AG20443 (cell line): ENCODE measurements at regions not wholly inside any gene's neighbourhood (a gene's known extent, or its start where the extent isn't known, plus 50 kb on each side); places are given as distances from the start of the nearest gene placed in this dataset.
"Not testable (repeated sequence)": the region's sequence is repeated elsewhere in the genome, so short reads cannot be mapped to it uniquely, and the experiment has no call there.

Experiments used
- DNase-seq: peaks from one replicate; pipeline ENCODE4 v3.0.0; 2012; ENCODE audit warnings: low spot score, mixed read lengths

DNA sequence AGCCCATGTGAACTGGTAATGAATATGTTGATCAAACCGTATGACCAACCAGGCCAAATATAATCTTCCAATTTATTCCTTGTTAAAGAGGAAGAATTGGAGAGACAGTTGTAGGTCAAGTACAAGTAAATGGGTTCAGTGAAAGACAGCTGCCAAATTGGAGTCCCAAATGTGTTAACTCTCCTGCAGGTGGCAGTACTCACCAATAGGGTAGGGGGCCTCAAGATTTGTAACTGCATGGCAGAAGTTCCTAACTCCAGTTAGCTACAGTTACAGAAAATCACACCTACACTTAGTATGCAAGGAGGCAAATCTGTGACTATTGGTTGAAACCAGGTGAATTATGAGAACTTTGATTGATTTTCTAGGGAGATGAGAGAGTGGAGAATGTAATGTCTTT lies 278.0 kb downstream of the ZBBX start:
- DNase-seq: no peak

- no peak for DNase-seq
Observed at GRCh38 chr3:167100651-167101050, 279.4 kb downstream of the ZBBX start.

- no peak for DNase-seq
Observed at GRCh38 chr3:167100200-167100599, 279.9 kb downstream of the ZBBX start.

DNA sequence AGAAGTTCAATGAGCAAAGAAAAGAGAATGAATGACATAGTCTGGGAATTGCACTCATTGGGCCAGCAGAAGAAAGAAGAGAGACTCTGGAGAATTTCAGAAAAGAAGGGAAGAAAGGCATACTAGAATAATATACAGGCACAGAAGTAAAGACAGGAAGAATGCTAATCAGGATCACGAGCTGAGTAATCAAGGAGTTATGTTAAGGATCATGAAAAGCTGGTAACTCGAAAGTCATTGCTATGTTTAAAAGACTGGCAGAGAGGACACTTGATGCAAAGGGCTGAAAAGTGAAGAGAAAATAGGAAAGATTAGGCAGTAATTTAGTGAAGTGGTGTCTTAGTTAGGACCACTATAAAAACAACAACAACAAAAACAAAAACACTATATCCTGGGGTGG lies 284.1 kb downstream of the ZBBX start:
- no peak for DNase-seq

GRCh38 chr3:167094632-167095031 lies 285.5 kb downstream of the ZBBX start:
- no peak for DNase-seq

GRCh38 chr3:167091226-167091625 lies 288.9 kb downstream of the ZBBX start:
- no peak for DNase-seq

DNA sequence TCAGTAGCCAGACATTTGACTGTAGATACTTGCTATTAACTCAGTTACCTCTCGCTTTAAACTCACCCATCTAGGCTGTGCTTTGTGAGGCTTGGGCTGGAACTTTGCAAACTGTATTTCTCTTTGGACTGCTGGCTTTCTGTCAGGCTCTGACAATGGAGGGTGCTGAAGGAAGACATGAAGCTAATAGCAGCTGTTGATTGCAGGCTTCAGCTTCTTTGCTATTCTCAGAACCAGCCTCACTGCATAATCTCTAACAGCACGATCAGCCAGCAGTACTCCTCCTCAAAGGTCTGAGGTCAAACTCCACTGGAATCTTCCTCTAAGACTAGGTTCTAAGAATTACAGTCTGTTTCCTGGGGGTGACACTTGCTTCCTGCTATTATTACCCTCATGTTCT lies 295.6 kb downstream of the ZBBX start:
- DNase-seq: no peak

DNA sequence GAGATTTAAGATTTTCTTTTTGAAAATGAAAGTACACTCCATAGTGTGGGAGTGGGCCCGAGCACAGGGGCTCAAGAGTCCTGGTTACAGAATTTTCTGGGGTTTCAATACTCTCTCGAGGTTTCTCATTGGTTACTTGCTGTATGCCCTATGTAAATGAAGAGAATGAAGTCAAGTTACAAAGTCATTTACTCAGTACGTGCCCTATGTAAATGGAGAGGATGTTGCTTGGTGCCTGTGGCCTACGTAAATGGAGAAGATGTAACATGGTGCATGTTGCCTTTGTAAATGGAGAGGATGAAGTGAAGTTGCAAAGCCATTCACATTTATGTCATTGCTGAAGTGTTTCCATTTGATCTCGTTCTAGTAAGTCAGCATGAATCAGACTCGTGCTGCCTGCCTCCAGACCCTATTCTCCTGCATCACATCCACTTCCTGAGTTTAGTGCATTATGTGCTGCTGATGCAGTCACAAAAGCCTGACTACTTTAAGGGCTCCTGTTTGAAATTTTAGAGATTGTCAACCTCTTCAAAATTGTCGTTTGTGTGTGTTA lies 302.0 kb downstream of the ZBBX start:
- DNase-seq: no peak

DNA sequence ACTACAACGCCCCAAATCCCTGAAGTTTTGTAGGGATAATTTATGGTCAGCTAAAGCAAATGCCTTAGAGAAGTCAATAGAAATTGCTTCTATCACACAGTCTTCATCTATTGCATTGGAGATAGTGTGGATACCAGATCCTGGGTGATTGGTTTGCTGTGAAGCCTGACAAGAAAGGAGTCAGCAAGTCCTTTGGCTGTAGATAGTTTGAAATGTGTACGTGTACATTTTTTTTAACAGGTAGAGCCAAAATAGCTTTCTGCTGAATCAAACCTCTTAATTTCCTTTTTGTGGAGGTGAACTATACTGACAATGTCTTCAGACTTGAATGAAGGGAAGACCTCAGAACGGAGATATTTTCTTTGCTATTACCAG lies 312.3 kb downstream of the ZBBX start:
- no peak for DNase-seq

DNA sequence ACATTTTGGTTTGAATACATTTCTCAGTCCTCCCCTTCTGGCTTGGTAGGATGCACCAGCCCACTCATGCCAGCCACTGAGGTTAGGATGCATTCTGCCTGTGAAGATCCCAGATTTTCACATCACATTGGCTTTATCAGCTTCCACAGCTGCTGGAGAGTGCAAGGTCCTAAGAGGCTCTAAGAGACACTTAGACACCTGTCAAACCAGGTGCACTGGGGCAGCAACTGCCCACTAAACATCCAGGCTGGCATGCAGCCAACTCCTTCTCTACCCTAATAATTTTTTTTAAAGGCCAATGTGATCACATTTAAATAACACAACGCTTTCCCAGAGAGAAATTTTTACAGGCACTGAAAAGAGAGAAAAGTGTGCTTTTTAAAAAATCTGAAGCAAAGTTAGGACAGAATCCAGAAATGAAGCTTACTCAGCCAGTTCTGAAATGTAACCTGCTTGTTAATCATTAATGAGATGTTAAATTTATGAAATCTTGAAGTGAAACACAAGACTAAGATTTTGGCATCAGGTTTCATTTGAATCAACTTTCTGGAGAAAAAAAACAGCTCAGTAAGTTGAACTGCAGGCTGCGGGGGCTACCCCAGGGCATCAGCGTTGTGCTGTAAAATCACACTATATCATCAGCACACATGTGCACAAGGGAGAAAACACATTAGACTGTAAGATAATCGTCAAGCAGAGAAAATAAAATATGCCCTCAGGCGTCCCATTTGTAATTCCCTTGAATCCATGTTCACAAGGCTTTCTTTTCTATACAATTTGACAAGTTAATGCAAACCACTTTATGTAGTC lies 312.9 kb downstream of the ZBBX start:
- no peak for DNase-seq

DNA sequence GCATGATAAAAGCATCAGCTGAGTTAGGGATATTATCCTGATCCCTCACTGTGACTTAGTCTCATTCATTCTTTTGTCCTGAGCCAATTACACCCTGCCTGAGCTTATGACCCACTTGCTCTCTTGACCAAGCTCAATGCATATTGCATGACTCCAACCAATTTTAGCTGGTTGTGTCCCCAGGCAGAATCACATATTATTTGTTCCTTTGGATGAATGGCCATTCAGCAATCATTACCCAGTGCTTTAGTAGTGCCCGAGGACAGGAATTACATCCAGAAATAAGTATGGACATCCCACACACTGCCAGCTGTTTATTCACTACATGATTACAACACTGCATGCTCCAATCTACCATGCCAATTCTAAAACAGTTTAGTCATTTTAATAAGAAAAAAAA lies 322.5 kb downstream of the ZBBX start:
- no peak for DNase-seq

DNA sequence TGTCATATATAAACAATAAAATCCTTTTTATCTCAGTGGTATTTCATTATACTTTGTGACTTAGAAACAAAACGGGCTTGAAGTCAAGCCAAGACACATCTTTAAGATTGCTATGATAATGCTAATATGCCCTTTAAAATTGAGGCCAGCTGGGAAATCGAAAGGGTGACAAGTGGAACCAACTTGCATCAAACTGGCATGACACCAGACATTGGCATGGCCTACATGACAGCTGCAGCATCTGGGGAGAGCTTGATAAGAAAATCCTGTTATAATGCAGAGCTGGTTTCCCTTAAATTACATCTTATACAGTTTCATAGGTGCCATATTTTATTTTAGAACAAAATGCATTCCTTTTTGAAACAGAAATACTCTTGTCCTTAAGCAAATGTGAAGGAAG lies 325.2 kb downstream of the ZBBX start:
- DNase-seq: no peak

GRCh38 chr3:167051421-167051820 lies 328.7 kb downstream of the ZBBX start:
- DNase-seq: no peak

DNA sequence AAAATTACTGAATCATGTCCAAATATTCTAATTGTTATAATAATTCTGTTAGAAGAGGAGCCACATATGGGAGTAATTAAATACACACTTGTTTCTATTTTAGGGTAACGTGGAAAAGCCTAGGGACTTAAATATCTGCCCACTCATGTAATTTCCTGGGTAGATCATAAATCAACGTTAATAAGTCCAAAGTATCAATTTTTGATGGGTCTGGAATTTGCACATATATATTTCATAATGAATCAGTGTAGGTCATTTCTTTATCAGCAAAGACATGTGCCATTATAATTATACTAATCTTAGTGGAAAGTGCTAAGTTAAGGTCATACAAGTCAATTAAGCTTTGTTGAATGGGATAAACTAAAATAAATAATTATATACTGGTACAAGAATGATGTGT lies 346.2 kb downstream of the ZBBX start:
- DNase-seq: no peak

DNA sequence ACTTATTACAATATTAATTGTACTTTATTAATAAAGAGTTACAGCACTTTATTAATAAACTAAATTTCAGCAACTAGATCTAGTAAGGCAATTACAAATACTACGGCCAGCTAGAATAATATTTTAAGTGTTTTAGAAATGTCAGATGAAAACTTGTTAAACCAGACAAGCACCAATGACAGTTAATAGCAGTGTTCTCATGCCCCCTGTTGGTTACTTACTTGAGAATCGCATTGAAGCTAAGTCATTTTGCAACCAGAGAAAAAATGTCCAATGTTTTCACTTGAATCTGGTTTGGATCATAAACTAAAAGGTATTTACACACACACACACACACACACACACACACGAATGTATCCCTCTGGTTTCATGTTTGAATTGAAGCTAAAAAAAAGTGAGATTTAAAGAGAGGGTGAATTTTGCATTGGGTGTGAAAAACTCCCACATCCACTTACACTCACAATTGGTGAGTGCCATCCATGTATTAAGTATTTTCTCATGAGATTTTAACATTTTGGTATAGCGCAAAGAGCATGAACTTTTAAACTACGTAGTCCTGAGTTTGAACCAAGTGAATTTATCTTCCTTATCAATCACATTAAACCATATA lies 347.7 kb downstream of the ZBBX start:
- peak; percentile 3 for DNase-seq

DNA sequence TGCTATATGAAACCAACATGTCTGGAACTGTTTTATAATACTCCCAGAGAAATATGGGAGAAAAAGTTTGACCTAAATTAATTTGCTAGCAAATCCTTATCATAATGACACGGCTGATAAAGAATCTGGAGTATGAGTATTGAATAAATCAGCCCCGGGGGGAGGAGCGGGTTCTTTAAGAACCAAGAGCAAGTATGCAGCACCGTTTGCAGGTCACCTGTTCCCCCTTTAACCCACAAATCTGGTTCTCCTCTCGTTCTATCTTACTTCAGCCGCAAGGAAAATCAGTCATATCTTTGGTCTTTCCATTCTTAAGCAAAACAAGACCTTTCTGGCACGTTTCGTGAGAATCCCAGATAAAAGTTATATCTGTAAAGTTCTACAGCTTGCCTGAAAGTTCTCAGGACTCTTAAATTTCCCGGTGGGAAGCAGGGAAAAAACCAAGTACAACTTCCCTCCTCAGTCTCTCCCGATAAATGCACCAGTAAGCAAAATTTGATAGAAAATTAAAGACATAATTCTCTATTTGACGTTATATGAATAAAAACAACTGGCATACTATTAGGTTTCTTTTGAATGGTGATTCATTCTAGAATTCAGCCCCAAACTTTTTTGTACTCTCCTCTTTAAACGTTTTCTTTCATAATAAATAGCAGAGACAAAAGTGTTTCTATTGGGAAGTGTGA lies 348.6 kb downstream of the ZBBX start:
- no peak for DNase-seq

- no peak for DNase-seq
Observed at GRCh38 chr3:167030082-167030725, 349.9 kb downstream of the ZBBX start.

- DNase-seq: not testable (repeated sequence)
Observed at GRCh38 chr3:167019503-167019902, 360.6 kb downstream of the ZBBX start.

DNA sequence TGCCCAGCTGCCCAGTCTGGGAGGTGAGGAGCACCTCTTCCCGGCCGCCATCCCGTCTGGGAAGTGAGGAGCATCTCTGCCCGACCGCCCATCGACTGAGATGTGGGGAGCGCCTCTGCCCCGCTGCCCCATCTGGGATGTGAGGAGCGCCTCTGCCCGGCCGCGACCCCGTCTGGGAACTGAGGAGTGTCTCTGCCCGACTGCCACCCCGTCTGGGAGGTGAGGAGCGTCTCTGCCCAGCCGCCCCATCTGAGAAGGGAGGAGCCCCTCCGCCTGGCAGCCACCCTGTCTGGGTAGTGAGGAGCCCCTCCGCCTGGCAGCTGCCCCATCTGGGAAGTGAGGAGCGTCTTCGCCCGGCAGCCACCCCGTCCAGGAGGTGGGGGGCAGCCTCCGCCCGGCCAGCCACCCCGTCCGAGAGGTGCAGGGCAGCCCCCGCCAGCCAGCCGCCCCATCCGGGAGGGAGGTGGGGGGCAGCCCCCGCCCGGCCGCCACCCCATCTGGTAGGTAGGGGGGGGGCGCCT lies 361.4 kb downstream of the ZBBX start:
- not testable (repeated sequence) for DNase-seq

DNA sequence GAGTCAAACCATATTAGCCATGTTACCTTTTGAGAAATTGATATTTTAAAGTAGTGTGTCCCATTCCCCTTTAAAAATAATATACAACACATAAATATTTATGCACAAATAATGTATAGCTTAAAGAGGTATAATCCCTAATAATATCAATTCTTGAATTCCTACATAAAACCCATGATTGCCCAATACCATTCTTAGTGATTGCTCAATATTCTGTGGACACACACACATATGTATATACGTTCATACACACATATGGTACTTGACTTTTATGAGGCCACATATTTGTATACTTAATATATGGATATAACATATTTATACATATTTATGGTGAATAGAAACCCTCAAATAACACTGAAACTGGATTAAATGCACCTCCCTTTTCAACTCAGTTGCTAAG lies 367.4 kb downstream of the ZBBX start:
- no peak for DNase-seq

GRCh38 chr3:167008791-167009190 lies 371.3 kb downstream of the ZBBX start:
- no peak for DNase-seq

- DNase-seq: no peak
Observed at GRCh38 chr3:167001374-167001773, 378.7 kb downstream of the ZBBX start.
